LHCN-M2 (cell line): ENCODE measurements at regions not wholly inside any gene's neighbourhood (a gene's known extent, or its start where the extent isn't known, plus 50 kb on each side); places are given as distances from the start of the nearest gene placed in this dataset.

Experiments used
- DNase-seq: peaks from one replicate; pipeline ENCODE4 v3.0.0-alpha.2; 2012; ENCODE audit warnings: low read depth

- no peak for DNase-seq
Measured at GRCh38 chr5:56622141-56622540, 193.2 kb upstream of the MAP3K1 start.

GRCh38 chr5:56620903-56621677 lies 194.3 kb upstream of the MAP3K1 start:
- no peak for DNase-seq

GRCh38 chr5:56617998-56618397 lies 197.4 kb upstream of the MAP3K1 start:
- no peak for DNase-seq

GRCh38 chr5:56616454-56617160 lies 198.7 kb upstream of the MAP3K1 start:
- DNase-seq, result no peak

- no peak for DNase-seq
Measured at GRCh38 chr5:56615361-56616153, 199.8 kb upstream of the MAP3K1 start.

GRCh38 chr5:56612759-56613158 lies 202.6 kb upstream of the MAP3K1 start:
- DNase-seq, result no peak

GRCh38 chr5:56612353-56612752 lies 203.0 kb upstream of the MAP3K1 start:
- DNase-seq, result no peak

GRCh38 chr5:56610093-56610698 lies 205.2 kb upstream of the MAP3K1 start:
- DNase-seq, result no peak

- no peak for DNase-seq
Measured at GRCh38 chr5:56608217-56608925, 207.0 kb upstream of the MAP3K1 start.

GRCh38 chr5:56607551-56607950 lies 207.8 kb upstream of the MAP3K1 start:
- DNase-seq, result no peak

- no peak for DNase-seq
Measured at GRCh38 chr5:56607074-56607473, 208.3 kb upstream of the MAP3K1 start.

GRCh38 chr5:56606192-56606591 lies 209.2 kb upstream of the MAP3K1 start:
- DNase-seq, result no peak

- DNase-seq, result no peak
Measured at GRCh38 chr5:56605231-56605630, 210.1 kb upstream of the MAP3K1 start.

GRCh38 chr5:56601641-56602071 lies 213.7 kb upstream of the MAP3K1 start:
- DNase-seq, result no peak

GRCh38 chr5:56598941-56599340 lies 216.4 kb upstream of the MAP3K1 start:
- DNase-seq, result no peak

GRCh38 chr5:56596155-56596554 lies 219.2 kb upstream of the MAP3K1 start:
- DNase-seq, result no peak

GRCh38 chr5:56595566-56595965 lies 219.8 kb upstream of the MAP3K1 start:
- DNase-seq, result no peak

- no peak for DNase-seq
Measured at GRCh38 chr5:56594792-56595191, 220.6 kb upstream of the MAP3K1 start.

- no peak for DNase-seq
Measured at GRCh38 chr5:56591081-56591480, 224.3 kb upstream of the MAP3K1 start.

- peak; percentile 27 for DNase-seq
Measured at GRCh38 chr5:56589481-56589860, 225.9 kb upstream of the MAP3K1 start.
